ENCODE measurements at regions not wholly inside any gene's neighbourhood (a gene's known extent, or its start where the extent isn't known, plus 50 kb on each side); places are given as distances from the start of the nearest gene placed in this dataset.
"Not testable (repeated sequence)": the region's sequence is repeated elsewhere in the genome, so short reads cannot be mapped to it uniquely, and the experiment has no call there.

- DNase-seq, result no peak
These were observed 420.0 kb upstream of the TENM3 start for GRCh38 chr4:181823183-181823582.

GRCh38 chr4:181823645-181824044 is 419.6 kb upstream of the TENM3 start:
- no peak for DNase-seq

GRCh38 chr4:181825564-181825963 is 417.6 kb upstream of the TENM3 start:
- DNase-seq, result no peak

- no peak for DNase-seq
These were observed 416.0 kb upstream of the TENM3 start for GRCh38 chr4:181827246-181827645.

- DNase-seq, result no peak
These were observed 412.7 kb upstream of the TENM3 start for GRCh38 chr4:181830404-181831035.

- no peak for DNase-seq
These were observed 409.1 kb upstream of the TENM3 start for GRCh38 chr4:181834071-181834470.

GRCh38 chr4:181835348-181835747 is 407.9 kb upstream of the TENM3 start:
- DNase-seq, result no peak

- no peak for DNase-seq
These were observed 404.9 kb upstream of the TENM3 start for GRCh38 chr4:181838253-181838652.

- not testable (repeated sequence) for DNase-seq
These were observed 399.4 kb upstream of the TENM3 start for GRCh38 chr4:181843797-181844196.

GRCh38 chr4:181845617-181846016 is 397.6 kb upstream of the TENM3 start:
- no peak for DNase-seq

- DNase-seq, result no peak
These were observed 396.3 kb upstream of the TENM3 start for GRCh38 chr4:181846934-181847333.

- DNase-seq, result no peak
These were observed 394.8 kb upstream of the TENM3 start for GRCh38 chr4:181848357-181848756.

GRCh38 chr4:181849472-181849871 is 393.7 kb upstream of the TENM3 start:
- no peak for DNase-seq

- no peak for DNase-seq
These were observed 389.2 kb upstream of the TENM3 start for GRCh38 chr4:181853881-181854511.

GRCh38 chr4:181855307-181855706 is 387.9 kb upstream of the TENM3 start:
- DNase-seq, result no peak

- not testable (repeated sequence) for DNase-seq
These were observed 385.7 kb upstream of the TENM3 start for GRCh38 chr4:181857471-181857870.

- no peak for DNase-seq
These were observed 384.5 kb upstream of the TENM3 start for GRCh38 chr4:181858741-181859140.

- no peak for DNase-seq
These were observed 383.8 kb upstream of the TENM3 start for GRCh38 chr4:181859439-181859838.

GRCh38 chr4:181860157-181860556 is 383.0 kb upstream of the TENM3 start:
- no peak for DNase-seq

GRCh38 chr4:181860668-181861067 is 382.5 kb upstream of the TENM3 start:
- no peak for DNase-seq

- DNase-seq, result no peak
These were observed 379.3 kb upstream of the TENM3 start for GRCh38 chr4:181863856-181864255.

- DNase-seq, result no peak
These were observed 372.9 kb upstream of the TENM3 start for GRCh38 chr4:181870326-181870725.

GRCh38 chr4:181874602-181875001 is 368.6 kb upstream of the TENM3 start:
- DNase-seq, result no peak

- no peak for DNase-seq
These were observed 365.8 kb upstream of the TENM3 start for GRCh38 chr4:181877329-181877848.

- no peak for DNase-seq
These were observed 353.2 kb upstream of the TENM3 start for GRCh38 chr4:181890031-181890430.
